ENCODE measurements at regions not wholly inside any gene's neighbourhood (a gene's known extent, or its start where the extent isn't known, plus 50 kb on each side); places are given as distances from the start of the nearest gene placed in this dataset.
"Not testable (repeated sequence)": the region's sequence is repeated elsewhere in the genome, so short reads cannot be mapped to it uniquely, and the experiment has no call there.

DNA sequence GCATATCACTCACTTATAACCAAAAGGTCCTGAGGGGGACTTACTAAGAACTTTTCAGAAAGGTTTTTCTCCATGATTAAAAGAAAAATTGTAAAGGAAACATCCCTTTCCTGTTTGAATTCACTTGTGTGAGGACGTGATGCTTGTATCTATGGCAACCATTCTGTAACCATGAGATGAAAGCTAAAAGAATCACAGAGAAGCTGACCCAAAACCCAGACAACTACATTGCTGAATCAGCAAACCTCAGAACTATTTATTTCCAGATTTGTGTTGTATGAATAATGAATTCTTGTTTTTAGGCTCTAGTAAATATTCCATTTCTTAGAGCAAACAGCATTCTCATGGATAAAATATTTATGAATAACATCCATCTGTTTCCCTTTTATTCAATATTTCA is 91.2 kb downstream of the RCHY1 start:
- no peak for DNase-seq

DNA sequence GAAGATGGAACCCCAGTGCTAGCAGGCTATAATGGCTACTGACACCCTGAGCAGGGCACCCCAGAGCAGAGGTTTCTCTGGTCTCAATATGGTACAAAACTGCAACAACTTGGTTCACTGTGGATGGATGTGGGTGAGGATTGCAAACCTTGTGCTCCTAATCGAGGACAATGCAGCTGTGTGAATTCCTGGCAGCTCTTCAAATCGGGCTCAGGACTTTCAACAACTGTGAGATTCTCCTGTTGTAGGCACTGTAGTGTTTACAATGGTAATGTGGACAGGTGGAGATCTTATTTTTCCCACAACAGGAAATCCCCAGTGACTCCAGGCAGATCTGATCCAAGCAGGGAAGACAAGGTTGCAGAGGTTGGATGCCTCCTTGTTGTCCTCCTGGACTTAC is 101.5 kb downstream of the RCHY1 start:
- DNase-seq = no peak

GRCh38 chr4:75398501-75398900 is 115.7 kb downstream of the RCHY1 start:
- DNase-seq = no peak

- DNase-seq = peak; percentile 1
These were observed 122.6 kb downstream of the RCHY1 start for GRCh38 chr4:75391489-75392166.

GRCh38 chr4:75386426-75386825 is 127.8 kb downstream of the RCHY1 start:
- DNase-seq = not testable (repeated sequence)

- no peak for DNase-seq
These were observed 129.1 kb downstream of the RCHY1 start for GRCh38 chr4:75385106-75385505.

DNA sequence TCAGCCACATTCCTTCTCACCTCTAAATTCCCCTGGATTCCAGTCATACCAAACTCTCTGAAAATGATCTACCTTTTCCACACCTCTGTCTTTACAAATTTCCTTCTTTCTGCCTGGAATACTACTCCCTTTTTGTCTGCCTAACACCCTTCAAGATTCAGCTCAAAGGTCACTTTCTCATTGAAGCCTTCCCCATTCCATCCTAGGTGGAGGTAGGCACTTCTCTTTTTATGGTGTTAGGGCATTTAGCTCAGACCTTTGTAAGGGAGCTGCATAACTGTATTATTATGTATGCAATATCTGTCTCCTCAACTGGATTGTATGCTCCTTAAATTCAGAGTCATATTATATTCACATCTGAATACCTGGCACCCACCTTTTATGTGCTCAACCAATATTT is 137.7 kb downstream of the RCHY1 start:
- DNase-seq = no peak

DNA sequence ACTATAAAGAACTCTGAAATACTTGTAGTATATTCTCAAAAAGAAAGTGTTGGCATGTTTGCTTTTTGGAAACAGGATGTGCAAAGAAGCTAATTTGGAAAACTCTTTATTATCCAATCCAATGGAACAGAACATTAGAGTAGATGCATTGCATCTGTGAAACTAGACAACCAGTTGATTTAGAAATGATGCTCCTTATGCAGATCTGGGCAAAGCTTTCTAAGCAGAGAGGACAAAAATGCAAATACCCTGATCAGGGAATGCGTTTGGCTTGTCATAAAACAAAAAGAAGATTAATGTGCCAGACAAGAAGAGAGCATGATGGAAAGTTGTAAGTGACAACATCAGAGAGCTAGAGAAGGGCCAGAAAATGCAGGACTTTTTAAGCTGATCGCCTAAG is 142.3 kb downstream of the RCHY1 start:
- no peak for DNase-seq

GRCh38 chr4:75370576-75370975 is 143.6 kb downstream of the RCHY1 start:
- DNase-seq = no peak

DNA sequence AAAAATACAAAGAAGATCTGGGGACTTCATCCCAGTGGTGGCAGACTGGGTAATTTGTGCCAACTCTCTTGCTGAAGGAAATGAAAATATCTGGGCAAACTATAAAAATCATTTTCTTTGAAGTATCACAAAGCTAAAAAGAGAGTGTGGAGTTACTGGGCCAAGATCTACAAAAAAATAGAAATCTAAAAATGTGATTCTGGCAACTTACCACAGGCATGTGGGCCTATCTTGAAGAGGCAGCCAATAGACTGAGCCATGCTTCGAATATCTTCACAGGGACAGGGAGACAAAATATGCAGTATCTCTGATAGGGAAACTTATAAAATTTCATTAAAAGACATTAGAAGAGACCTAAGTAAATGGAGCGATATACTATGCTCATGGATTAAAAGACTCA is 168.8 kb downstream of the RCHY1 start:
- DNase-seq = no peak

- DNase-seq = no peak
These were observed 169.3 kb downstream of the RCHY1 start for GRCh38 chr4:75344915-75345314.

DNA sequence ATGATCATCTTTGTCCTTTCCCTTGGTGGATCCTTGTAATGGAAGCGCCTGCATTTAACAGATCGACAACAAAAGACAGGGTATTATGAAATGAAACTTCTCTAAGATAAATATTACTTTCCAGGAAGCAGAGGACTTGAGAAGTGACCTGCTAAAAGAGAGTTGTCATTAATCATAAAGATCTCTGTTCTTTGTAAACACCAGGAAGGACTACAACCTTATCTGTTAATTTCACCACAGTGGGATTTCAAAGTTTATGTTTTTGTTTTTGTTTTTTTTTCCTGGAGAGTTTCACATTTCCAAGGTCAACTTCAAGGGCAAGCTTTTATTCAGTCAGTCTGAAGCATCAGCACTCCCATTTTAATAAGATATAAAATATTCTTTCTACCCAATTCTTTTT is 170.9 kb downstream of the RCHY1 start:
- no peak for DNase-seq

DNA sequence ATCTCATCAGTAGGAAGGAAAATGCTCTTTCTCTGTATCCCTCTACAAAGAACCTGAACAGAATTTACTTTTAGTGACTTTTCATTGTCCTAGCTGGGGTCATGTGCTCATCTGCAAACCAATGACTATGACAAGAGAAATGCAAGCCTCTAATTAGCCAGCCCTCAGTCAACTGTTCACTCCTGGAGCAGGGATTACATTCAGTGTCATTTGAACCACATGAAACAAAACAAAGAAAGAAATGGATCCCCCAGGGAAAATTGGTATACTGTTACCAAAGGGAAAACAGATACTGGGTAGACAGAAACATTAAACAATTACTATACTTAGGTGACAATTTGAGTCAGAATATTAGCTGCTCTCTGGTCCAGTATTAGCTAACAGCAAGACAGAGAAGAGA is 173.6 kb downstream of the RCHY1 start:
- DNase-seq = no peak

- DNase-seq = no peak
These were observed 175.8 kb downstream of the RCHY1 start for GRCh38 chr4:75338352-75338880.

GRCh38 chr4:75327804-75328512 is 186.2 kb downstream of the RCHY1 start:
- DNase-seq = no peak

DNA sequence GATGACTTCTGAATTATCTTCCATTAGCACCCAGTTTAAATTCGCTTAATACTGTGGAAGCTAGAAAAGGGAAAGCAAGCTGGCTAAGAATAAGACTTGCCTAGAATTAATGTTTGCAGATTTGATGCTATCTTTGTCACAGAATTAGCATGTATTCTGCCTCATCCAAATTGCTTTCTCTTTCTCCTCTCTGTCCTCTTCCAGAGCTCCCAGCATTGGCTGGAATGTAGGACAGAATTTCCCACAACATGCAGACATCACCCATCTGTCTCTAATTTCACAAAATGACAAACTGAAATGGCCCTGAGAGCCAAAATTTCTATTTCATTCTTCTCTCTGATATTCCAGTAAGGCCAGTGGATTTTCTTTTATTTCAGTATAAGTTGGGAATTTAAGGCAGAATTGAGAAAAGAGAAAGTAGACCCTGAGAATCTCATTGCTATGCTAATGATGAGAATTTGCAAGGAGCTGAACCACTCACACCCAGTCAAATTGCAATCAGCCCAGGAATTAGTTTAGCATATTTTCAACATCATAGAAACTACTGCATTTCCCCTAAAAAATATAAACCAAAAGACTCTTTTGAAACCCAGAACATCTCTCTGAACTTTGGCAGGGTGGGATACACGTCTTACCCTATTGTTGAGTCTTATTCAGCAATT is 188.8 kb downstream of the RCHY1 start:
- no peak for DNase-seq

GRCh38 chr4:75321484-75321883 is 192.7 kb downstream of the RCHY1 start:
- no peak for DNase-seq

GRCh38 chr4:75317641-75318040 is 196.6 kb downstream of the RCHY1 start:
- not testable (repeated sequence) for DNase-seq

DNA sequence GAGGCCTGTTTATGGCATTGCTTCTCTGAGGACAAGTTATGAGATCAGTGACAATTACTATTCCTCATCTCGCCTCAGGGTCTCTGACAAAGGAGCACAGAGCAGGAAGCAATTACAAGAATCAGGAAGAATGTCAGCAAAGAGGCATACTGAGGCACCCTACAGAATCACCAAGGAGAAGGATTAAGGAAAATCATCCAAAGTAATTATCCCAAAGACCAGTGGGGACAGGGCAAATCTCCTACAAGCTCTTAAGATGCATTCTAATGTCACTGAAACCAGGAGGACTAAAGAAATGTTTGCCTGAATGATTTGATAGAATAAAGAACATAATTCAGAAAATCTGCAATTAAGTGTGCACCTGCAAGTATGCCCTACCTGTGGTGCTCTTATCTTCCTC is 206.2 kb downstream of the RCHY1 start:
- no peak for DNase-seq

DNA sequence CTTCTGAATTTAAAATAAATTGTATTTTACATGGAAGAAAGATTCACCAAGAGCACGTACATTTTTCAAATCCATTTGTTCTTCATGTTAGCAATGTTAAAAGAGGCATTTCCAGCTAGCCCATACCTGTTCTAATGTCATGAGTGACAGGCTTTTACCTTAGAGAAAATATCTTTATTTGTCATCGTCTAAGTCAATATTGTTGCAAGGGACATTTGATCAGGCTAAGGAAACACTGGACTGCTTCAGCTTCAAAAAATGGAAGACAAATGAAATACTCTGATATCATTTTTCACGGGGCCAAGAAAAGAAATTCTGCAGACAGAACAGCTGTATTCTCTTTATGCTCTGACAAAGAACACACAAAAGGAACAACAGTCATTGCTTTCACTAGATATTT is 207.7 kb downstream of the RCHY1 start:
- DNase-seq = no peak

DNA sequence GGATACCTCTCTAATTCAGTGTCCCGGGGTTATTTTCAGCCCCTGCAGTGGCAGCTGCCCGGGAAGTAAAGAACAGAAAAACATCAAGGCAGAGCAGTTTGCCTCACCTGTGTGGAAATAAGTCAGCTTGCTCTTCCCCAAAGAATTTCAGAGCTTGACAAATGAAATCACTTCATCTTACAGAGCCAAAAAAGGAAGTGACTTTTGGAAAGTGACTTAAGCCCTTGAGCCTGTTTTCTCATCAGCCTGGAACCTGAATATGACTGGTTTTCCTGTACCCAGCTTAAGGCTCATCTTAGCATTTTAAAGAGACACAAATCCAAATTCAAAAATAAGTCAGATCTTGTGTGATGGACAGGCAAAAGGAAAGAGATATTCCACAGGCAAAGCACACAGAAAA is 211.6 kb downstream of the RCHY1 start:
- DNase-seq = no peak

DNA sequence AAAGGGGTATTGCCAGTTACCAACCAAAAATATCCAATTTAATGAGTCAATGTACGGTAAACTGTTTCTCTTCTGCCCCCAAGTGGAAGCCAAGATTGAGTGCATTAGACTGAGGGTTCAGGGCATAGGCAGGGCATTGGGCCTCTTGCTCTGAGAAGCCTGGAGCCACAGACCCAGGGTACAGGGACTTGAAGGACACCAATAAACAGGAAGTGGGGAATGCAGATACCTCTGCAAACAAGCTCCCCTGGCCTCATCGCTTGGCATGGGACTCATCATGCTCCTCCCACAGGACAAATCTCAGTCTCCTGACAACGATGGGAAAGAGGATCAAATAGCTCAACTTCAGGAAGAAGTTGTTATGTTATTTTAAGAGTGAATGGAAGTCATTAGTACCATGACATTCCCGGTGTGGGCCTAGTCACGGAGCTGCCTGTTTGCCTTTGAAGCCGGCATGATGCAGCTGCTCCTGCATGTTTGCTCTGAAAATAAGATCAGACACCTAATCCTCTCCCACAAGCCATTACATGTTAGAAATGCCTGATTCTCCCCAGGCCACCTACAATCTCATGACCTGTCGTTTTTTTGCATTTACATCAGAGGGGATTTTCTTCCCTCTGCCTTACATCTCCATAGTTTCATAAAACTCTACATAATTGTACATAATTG is 224.2 kb downstream of the RCHY1 start:
- peak; percentile 1 for DNase-seq
